CD4-positive, alpha-beta T cell treated with Interleukin-6 for 4 hours (primary cell): ENCODE measurements at regions not wholly inside any gene's neighbourhood (a gene's known extent, or its start where the extent isn't known, plus 50 kb on each side); places are given as distances from the start of the nearest gene placed in this dataset.
"Not testable (repeated sequence)": the region's sequence is repeated elsewhere in the genome, so short reads cannot be mapped to it uniquely, and the experiment has no call there.

Experiments used
- DNase-seq: peaks from one replicate; pipeline ENCODE4 v3.0.0-alpha.2; 2020; ENCODE audit warnings: mixed read lengths

DNA sequence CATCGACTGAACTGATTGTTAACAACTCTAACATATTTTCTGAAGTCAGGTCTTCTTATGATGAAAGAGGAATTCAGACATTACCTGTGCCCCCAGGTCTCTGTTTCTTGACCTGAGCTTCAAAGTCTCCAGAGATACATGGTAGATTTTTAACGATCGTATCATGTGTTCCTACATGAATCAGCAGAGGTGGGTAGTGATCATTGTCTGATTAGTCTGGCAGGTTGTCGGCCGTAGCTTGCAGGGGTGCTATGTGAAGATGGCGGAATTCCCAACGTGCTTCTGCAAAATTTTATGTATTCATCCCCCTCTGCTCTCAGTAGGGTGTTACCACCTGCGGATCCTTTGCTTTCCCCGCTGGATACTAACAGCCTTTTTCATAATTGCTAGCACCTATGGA lies 581.9 kb downstream of the GATA3 start:
- DNase-seq = no peak

DNA sequence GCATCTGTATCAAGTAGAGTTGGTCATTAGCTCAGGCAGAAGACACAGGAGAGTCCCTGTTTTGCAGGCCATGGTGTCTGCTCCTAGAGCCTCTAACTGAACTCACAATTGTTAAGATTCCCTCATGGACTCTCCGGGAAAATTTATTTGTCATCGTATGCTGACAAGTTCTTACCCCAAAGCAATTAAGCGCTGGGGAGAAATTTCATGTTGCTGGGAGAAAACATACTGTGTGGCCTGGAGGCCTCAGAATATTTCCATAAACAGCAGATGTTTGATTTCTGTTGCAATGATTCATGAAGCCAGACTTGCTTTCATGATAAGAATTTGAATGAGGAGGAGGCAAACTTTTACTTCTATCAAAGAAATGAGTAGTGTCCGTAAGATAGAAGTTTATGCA lies 583.2 kb downstream of the GATA3 start:
- DNase-seq = no peak

DNA sequence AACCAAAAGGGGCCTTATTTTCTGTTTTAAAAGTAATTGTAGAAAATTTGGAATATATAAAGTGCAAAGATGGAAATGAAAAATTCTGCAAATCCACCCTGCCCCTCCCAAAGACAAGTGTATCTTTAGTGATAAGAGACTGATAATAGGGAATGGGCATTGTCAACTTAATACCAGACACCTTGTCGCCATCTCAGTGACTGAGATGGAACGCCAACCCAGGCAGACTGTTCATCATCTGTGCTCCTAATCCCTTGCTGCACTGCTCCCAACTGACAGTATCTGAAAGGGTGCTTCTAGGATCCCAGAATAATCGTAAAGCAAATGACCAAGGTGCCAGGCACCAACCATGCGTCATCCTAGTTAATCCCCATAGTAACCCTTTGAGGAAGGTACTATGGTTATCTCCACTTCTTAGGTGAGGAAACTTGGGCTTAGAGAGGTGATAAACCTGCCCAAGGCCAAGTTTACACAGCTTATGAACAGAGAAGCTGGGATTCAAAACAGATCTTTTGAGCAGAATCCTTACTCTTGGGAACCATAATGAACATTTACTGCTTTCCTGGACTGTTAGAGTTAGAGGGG lies 583.7 kb downstream of the GATA3 start:
- DNase-seq = no peak

DNA sequence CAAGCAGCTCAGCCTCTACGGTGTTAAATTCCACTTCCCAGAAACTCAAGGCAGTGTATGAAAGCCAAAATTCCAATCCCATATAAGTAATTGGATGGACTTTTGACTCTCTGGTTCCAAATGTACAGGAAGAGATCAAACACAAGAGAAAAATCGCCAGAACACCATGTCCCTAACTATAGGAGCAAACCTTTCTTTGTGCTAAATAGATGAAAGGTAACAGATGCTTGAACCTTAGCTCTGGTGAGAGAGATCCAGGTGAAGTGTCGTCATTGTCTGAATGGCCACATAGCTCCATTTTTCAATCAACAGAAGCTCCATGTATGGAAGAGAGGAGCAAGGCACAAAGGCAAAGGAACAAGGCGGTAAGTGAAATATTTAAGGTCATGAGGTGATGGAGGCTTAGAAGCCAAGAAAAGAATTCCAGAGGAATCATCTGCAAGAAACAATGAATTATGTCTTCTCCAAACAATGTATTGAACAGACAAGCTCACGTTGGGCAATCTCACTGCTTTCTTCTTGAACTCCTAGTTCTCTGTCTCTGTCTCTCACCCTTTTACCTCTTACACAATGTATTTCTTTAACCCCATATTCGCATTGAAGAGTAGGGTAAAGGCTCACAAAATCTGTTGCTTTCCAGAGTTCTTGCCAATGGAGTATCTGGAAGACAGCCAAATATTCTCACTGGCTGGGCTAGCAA lies 585.1 kb downstream of the GATA3 start:
- no peak for DNase-seq

DNA sequence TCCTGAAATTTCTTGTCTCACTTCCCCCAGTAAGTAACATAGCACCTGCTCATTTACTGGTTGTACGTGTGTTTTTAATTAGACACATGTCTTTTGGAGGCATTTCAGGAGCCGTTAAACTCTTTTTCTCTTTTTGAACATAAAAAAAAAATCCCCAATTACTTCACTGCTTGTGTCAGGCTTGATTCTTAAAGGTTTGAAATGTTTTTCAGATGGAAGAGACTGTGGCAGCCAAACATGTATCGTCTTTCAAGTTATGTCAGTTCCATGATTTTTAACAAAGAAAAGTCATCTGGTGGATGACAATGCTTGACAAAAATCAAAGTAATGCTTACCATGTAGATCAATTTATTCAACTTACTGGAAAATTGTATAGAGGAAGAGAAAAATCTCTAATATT lies 585.8 kb downstream of the GATA3 start:
- DNase-seq = no peak

DNA sequence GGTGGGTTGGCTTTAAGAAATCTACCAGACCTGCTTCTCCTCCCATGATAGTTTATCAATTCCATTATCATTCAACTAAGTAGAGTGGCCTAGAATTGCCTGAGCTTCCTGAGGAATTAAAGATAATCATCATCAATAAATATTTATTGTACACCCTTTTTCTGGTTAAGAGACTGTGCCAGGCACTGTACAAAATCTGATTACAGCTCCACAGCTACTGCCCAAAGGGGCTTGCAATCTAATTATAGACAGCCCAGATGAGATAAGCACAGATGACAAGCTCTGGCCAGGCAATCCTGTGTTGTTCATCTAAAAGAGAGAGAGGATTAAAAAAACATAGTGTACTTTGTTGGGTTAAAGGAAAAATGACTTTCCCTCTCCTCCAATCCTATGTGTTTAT lies 586.4 kb downstream of the GATA3 start:
- DNase-seq = no peak

DNA sequence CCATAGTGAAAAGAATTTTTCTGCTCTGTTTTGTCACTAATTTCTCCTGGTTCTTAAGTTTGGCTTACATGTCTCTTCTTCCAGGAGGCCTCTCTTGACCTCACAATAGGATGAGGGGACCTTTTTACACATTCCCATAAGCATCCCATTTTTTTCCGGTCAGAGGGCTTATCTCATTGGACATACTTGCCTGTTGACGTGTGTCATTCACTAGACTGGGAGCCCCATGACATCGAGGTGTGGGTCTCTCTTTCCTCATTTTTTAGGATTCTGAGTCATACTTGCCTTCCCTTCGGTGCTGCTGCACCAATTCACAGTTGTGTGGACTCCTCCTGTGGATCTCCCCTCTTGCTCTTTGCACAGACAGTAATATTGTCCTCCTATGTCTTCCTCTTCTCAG lies 601.8 kb downstream of the GATA3 start:
- DNase-seq = no peak

DNA sequence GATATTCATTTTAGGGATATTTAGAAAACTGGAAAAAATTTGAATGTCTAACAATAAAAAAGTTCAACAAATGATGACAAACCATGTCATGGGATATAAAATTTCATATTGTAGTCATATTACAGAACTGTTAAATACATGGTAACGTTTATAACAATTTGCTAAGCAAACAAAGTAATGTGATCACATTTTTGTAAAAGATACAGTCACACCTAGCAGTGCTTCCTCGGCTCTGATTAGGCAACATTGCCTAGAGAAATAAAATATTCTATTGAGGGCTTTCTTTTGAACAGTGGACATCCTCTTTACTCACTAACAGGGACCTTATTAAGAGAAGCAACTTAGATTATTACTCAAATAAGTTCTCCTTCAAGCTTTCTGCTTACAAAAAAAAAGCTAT lies 605.5 kb downstream of the GATA3 start:
- no peak for DNase-seq

DNA sequence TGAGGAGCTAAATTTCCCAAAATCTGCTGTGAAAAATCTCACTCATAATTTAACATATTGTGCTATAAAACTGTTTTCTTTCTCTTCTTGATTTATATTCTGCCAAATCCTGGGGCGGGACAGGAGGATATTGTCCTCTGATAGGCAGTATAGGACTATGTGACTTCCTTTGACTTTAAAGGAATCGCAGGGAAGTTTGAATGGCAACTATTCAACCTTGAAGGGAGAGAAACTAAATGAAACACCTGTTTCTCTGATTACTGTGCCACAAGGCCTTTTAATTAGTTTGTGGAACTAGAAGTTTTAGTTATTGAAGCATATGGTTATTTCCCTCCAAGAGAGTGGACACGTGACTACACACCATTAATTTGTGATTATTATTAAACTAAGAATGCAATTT lies 607.4 kb downstream of the GATA3 start:
- no peak for DNase-seq

DNA sequence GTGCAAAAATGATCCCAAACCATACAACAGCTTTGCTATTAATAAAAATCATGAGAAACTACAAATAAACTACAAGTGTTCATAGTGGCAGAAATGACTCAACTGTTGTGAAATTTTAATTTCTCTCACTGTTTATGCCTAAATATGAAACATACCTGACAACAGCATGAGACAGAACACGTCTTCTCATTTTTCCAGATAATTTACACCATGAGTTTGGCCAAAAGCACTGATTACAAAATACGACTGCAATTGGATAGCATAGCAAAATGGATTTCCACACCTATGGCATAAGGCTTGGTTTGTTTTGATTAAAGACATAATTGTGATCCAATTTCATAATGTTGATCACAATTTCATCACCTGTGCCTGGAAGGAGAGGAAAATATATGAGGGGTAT lies 608.6 kb downstream of the GATA3 start:
- no peak for DNase-seq

DNA sequence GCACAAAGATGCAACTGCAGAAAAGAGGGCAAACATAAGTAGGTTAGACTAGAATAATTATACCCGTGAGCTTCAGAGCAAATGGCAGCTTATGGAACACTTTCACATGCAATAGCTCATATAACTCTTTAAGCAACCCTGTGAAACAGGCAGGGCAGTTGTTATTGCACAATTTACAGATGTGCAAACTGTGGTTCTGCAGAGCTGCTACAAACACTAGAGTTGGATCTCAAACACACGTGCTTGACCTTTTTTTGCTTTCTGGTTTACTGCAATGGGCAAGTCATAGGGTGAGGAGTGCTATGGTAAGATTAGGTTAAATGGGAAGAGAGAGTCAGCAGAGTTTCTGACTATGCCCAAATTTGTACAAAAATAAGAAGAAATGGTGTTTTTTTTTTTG lies 610.8 kb downstream of the GATA3 start:
- no peak for DNase-seq

DNA sequence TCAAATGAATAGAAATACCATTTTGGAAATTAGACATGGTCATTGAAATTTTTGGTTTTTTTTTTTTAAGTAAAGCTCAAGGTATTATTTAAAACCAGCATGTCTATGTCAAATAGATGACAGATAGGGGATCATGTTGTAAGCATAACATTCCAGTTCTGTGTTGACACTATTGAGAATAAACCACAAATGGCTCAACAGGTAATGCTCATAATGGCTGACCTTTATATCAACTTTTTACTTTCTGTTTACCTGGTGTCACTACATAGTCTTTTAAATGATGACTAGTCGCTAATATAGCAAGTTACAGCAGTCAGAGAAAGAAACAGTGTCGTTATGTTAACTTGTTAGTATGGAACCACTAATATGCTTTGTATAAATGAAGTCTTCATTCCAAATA lies 616.0 kb downstream of the GATA3 start:
- DNase-seq = no peak

DNA sequence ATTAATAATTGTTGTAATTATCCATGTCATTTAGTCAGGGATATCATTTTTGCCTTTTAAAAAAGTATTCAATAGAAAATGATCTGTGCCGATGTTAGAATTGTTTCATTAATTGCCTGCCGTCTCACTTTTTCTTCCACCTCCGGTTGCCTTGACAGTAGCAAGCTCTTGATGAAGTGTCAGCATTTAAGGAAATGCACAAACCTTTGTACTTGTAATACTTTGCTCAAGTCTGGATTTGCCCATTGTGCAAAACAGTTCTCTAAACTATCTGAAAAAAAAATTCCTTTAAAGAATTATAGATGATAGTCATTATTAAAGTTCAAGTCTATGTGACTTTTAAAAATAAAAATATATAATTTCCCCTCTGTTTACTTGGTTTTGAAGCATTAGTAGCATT lies 619.7 kb downstream of the GATA3 start:
- DNase-seq = no peak

DNA sequence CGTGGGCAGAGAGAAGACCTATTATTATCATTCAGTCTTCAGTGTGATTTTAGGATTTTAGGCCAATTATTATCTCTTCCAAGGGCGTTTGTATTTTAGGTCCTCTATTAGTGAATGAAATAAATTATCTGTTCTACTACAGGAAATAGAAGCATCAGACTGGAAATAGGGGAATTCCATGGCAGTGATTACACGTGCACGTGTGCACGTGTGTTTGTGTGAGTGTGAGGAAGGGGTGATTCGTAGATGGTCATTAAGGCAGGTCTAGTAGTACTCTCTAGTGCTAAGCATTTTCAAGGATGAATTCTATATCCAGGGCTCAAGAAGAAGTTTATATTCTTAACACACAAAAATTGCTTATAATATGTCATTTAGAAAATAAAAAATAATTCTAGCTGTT lies 623.2 kb downstream of the GATA3 start:
- no peak for DNase-seq

DNA sequence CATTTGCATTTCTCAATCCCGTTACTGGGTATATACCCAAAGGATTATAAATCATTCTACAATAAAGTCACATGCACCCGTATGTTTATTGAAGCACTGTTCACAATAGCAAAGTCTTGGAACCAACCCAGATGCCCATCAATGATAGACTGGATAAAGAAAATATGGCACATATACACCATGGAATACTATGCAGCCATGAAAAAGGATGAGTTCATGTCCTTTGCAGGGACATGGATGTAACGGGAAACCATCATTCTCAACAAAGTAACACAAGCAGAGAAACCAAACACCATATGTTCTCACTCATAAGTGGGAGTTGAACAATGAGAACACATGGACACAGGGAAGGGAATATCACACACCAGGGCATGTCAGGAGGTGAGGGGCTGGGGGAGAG lies 630.4 kb downstream of the GATA3 start:
- DNase-seq = not testable (repeated sequence)

DNA sequence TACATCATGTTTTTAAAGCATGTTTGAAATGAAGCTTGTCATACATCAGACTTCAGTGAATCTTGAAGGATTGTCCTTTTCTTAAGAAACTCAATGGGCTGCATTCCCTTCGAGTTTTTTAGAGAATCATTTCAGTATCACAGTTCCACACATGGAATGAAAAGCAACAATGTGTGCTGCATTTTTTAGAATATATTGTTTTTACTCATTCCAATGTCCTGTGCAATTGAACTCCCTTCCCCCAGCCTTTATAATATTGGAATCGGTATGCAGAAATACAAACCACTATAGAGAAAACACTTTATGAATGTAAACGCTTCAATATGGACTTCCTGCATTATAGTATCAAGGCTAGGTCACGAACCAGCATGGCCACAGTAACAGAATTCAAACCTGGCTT lies 634.4 kb downstream of the GATA3 start:
- DNase-seq = no peak

DNA sequence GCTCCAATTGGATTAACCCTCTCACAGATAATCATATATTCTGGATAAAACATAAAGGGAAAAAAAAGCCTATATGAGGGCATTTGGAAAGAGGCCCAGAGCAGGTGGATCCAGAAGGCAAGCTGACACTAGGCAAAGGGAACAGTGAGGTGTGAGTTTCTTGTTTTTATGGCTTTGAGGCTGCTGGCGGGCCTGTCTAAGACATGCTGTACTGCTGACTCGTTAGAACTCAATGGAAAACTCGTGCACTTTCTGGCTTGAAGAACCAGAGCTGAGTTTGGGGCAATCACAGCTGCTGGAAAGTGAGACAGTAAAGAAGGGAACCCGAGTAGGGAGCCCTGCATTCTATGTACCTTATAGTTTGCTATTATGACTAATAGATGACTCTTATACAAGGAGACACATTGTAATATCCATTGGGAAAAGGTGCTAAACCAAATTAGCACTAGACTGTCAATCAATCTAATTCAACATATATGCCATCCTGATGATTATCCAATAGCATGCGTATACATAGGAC lies 637.1 kb downstream of the GATA3 start:
- no peak for DNase-seq

DNA sequence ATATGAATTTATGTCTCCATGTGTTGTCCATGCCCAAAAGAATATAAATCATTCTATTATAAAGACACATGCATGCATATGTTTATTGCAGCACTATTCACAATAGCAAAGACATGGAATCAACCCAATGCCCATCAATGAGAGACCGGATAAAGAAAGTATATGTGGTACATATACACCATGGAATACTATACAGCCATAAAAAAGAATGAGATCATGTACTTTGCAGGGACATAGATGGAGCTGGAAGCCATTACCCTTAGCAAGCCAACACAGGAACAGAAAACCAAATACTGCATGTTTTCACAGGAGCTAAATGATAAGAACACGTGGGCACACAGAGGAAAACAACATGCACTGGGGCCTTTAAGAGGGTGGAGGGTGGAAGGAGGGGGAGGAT lies 639.1 kb downstream of the GATA3 start:
- not testable (repeated sequence) for DNase-seq

DNA sequence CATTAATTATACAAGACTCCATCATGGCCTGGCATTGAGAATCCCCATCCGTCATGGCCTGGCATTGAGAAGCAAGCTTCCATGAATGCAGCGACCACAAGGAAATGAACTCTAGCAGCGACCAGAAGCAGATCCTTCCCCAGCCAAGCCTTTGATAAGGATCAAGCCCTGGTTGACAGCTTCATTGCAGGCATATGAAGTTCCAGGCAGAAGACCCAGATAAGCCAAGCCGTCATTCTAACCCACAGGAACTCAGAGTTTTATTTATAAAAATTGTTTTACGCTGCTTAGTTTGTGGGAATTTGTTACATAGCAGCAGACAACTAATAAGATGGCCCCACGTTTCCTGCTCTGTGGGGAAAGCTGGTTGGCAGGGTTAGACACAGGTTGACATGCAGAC lies 642.3 kb downstream of the GATA3 start:
- no peak for DNase-seq

DNA sequence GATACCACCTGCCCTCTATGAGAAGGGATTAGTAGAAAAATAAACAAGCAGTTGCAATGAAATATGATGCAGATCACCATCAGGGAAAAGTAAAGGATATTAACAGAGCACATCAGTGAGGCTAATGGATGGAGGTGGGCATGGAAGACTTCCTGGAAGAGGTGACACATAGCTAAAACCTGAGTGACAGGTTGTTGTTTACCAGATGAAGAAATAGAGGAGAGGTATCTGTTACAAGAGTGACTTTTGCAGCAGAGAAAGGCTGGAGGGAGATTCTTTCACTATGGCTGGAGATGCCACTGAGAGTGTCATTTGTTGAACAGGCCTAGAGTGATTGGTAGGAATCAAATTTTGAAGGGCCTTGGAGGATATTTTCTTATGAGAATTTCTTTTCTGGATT lies 646.2 kb downstream of the GATA3 start:
- no peak for DNase-seq

DNA sequence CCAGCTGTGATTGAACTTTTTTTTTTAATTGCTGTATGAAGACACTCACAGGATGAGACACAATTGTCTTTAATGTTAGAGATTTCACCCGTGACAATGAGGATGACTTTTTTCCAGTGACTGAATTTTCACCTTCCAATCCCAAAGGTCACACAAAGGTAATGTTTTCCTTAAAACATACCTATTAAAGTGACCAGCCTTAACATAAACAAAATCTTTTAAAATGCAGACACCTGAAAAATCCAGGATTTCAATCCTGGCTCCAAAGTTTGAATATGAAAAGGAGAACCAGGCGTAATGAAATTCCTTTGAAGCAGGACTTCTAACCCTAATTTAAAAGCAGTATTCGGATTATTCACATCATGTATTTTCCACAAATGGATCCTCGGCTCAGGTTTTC lies 647.7 kb downstream of the GATA3 start:
- no peak for DNase-seq

DNA sequence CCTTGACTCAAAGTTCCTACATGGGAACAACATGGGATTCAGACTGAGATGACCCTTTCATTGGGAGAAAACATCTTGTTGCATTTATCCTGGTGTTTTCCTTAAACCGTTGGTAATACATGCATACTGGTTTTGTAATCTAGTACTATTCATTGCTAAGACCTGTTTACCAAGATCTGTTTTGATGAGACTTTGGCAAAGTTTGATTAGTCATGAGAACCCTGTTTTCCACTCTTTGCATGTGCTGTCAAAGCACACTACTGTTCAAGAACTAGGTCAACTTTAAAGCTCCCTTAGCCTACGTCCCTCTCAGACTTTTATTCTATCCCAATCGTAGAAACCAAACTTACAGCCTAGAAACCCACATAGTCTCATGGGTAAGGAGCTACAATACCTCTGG lies 650.9 kb downstream of the GATA3 start:
- no peak for DNase-seq

DNA sequence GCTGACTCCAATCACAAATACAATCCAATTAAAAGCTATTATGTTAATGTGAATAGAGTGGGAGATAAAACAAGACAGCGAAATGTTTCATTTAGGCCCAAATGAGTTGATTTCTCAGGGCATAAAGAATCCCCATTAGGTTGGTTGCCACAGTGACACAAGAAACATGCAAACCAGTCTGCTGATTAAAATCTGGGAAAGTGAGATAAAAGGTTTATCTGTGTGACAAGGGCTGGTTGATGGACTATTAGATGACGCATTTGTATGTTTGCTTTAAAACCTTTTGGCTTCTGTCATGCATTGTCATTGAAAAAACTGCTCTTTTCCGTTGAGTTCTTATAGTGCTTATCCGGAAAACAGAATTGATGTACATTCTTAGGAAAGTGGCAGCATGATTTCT lies 658.2 kb downstream of the GATA3 start:
- no peak for DNase-seq

DNA sequence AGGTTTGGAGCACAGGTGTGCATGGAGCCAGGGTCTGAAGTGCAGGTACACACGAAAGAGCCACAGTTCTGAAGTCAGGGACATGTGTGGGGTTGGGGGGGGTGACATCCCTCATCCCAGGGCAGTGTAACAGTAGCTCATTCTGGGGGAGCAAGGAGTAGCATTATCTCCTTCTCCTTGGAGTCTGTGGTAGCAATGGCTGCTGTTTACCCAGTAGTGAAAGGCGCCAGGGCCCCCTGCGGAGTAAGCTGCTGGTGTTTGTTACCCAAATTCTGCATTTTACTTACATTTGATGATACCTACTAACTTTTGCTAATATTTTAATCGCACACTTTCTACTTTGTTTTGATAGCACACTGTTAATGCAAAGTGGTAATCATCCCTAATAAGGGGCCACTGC lies 665.5 kb downstream of the GATA3 start:
- DNase-seq = no peak

DNA sequence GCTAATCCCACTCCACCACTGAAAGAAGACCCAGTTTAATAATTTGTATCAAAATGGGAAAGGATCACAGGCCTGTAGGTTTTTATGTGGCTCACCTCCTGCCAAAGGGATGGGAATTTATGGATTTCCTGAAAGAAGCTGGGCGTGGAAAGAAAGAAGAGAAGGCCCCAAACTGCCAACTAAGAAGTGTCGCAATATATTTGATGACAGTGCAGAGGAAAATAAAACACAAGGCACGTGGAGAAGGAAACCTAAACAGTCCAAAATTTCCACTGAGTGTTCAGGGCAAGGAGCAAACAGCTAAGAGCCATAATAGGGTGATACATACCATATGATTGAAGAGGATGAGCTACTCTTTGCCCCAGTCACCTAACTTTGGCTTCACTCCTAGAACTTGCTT lies 667.2 kb downstream of the GATA3 start:
- DNase-seq = no peak
